Osteoblast (primary cell): ENCODE measurements at regions not wholly inside any gene's neighbourhood (a gene's known extent, or its start where the extent isn't known, plus 50 kb on each side); places are given as distances from the start of the nearest gene placed in this dataset.

Experiments used
- DNase-seq: peaks from one replicate; pipeline ENCODE4 v3.0.0; 2011; ENCODE audit warnings: low spot score, mixed read lengths; ENCODE audit not compliant: insufficient read length; ENCODE audit errors: missing footprints
- H2AFZ ChIP-seq: 2 replicates; pipeline ENCODE4 v1.6.0; 2011; ENCODE audit warnings: mild to moderate bottlenecking, low read length
- H3K27ac ChIP-seq: 2 replicates; pipeline ENCODE4 v1.5.1; 2011; ENCODE audit warnings: mild to moderate bottlenecking, low read depth, low read length, moderate library complexity
- H3K27me3 ChIP-seq: 2 replicates; pipeline ENCODE4 v1.6.0; 2012; ENCODE audit warnings: mild to moderate bottlenecking, control low read depth, inconsistent platforms, low read length, moderate library complexity; ENCODE audit not compliant: insufficient read depth
- H3K36me3 ChIP-seq: 2 replicates; pipeline ENCODE4 v1.5.1; 2011; ENCODE audit warnings: mild to moderate bottlenecking, low read length, control low read depth, moderate library complexity; ENCODE audit not compliant: insufficient read depth
- H3K4me1 ChIP-seq: 2 replicates; pipeline ENCODE4 v1.5.1; 2011; ENCODE audit warnings: mild to moderate bottlenecking, low read length, control low read depth, moderate library complexity; ENCODE audit not compliant: insufficient read depth
- H3K4me2 ChIP-seq: 2 replicates; pipeline ENCODE4 v1.6.0; 2011; ENCODE audit warnings: mild to moderate bottlenecking, low read length; ENCODE audit not compliant: insufficient read depth
- H3K4me3 ChIP-seq: fragments of 200-600 bp; sonication (generic); 3 replicates; pipeline ENCODE4 v1.5.1; 2012; ENCODE audit warnings: mild to moderate bottlenecking, low read length, inconsistent platforms; ENCODE audit not compliant: insufficient read depth
- H3K79me2 ChIP-seq: 2 replicates; pipeline ENCODE4 v1.6.0; 2012; ENCODE audit warnings: mild to moderate bottlenecking, low read length, control low read depth, inconsistent platforms; ENCODE audit not compliant: insufficient read depth
- H3K9me3 ChIP-seq: 2 replicates; pipeline ENCODE4 v1.5.1; 2011; ENCODE audit warnings: low read depth, low read length, control low read depth
- H4K20me1 ChIP-seq: 2 replicates; pipeline ENCODE4 v1.6.0; 2012; ENCODE audit warnings: mild to moderate bottlenecking, low read length, control low read depth; ENCODE audit not compliant: insufficient read depth
- CTCF ChIP-seq: IDR thresholded peaks from 2 replicates; pipeline ENCODE4 v1.5.1; 2011; ENCODE audit warnings: mild to moderate bottlenecking, low read depth, low read length, moderate library complexity; ENCODE audit errors: extremely low read depth

DNA sequence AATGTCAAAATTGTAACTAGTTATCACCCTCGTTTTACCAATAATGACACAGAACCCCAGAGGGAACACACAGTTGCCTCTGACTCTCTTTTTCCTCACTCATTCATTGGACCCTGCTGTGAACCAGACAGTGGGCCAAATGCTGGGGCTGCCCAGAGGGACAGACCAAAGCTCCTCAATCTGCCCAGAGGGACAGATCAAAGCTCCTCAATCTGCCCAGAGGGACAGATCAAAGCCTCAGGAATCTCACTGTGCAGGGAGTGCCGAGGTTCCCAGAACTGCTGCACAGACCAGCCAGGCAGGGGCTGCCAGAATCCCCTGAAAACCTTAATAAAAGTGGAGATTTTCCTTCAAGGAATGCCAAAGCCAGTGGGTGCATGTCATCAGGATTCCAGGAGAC lies 179.1 kb downstream of the SOD2 start:
- no peaks in the 10 kb centered on the region for H3K9me3 ChIP-seq
- H2AFZ ChIP-seq, result no peak overlapping the region
- no peak overlapping the region for H3K4me2 ChIP-seq
- no peak for DNase-seq
- H3K79me2 ChIP-seq, result no peaks in the 10 kb centered on the region
- H3K27ac ChIP-seq, result no peak overlapping the region
- H3K36me3 ChIP-seq, result no peaks in the 10 kb centered on the region
- no peak for TF ChIP-seq CTCF
- H3K4me3 ChIP-seq, result no peak overlapping the region
- no peaks in the 10 kb centered on the region for H3K27me3 ChIP-seq
- H3K4me1 ChIP-seq, result no peaks in the 10 kb centered on the region
- no peaks in the 10 kb centered on the region for H4K20me1 ChIP-seq

DNA sequence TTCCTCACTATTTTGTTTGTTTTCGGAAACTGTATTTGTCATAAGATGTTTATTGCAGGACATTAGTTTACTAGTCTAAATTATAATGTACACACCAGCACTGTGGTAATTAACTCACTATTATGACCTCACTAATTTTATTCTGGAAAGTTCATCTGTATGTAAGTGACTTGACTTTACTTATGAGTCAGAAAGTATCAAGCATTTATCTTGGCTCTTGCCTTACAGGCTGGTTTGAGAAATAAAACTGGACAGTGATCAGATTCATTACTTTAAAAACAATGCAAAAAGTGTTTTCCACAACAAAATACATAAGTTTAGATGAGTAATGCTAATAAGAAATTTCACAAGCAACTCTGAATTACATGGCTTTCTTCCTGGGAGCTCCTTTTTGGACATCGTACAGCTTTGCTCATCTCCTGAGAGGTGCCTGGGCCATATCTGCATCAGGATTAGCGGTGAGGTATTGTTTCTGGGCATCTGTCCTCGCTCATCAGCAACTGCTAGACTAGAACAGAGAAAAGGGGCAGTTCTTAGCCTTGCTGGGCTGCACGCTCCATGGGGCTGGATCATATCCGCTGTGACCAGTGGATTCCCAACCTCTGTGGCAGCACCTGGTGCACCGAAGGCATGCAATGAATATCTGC lies 179.8 kb downstream of the SOD2 start:
- Histone ChIP-seq H3K4me2 (no peak overlapping the region), H2AFZ (no peak overlapping the region), H3K27ac (no peak overlapping the region), H4K20me1 (no peaks in the 10 kb centered on the region), H3K36me3 (no peaks in the 10 kb centered on the region), H3K4me1 (no peaks in the 10 kb centered on the region), H3K4me3 (no peak overlapping the region), H3K79me2 (no peaks in the 10 kb centered on the region), H3K27me3 (no peaks in the 10 kb centered on the region), H3K9me3 (no peaks in the 10 kb centered on the region)
- peak; percentile 66 for DNase-seq
- no peak for TF ChIP-seq CTCF

DNA sequence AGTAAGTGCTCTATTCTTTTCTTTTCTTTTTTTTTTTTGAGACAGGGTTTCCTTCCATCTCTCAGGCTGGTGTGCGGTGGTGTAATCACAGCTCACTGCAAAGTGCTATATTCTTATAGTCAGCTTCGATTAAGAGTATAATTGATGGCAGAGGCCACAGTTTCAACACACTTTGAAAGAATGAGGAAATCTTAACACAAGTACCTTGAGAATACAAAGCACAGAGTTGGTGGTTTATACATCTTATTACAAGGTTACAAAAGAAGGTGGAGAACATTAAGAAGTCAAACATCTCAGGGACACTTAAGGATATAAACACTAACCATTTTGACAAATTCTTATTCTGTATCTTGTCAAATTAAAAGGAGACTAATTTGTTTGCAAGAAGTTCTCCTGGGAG lies 180.5 kb downstream of the SOD2 start:
- no peaks in the 10 kb centered on the region for H3K36me3 ChIP-seq
- H3K4me1 ChIP-seq, result no peaks in the 10 kb centered on the region
- no peak overlapping the region for H3K4me2 ChIP-seq
- no peaks in the 10 kb centered on the region for H3K79me2 ChIP-seq
- H3K27me3 ChIP-seq, result no peaks in the 10 kb centered on the region
- H3K27ac ChIP-seq, result no peak overlapping the region
- H3K9me3 ChIP-seq, result no peaks in the 10 kb centered on the region
- TF ChIP-seq CTCF, result no peak
- no peak overlapping the region for H2AFZ ChIP-seq
- no peaks in the 10 kb centered on the region for H4K20me1 ChIP-seq
- H3K4me3 ChIP-seq, result no peak overlapping the region
- no peak for DNase-seq

DNA sequence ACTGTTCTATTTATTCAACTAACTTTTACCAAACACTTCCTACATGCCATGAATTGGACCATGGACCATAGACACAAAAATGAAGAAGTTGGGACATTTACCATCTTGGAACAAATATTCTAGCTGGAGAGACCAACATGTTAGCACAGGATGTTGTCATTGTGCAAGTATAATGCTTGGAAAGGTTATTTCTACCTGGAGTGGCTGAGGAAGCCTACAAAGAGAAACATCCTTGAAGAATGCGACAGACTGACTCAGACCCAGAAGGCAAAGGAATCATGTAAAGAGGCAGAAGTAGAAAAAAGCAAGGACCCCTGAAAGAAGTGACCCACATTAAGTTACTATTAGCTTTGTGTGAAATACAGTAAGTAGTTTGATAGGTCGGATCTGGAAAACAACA lies 180.9 kb downstream of the SOD2 start:
- Histone ChIP-seq H3K4me2 (no peak overlapping the region), H3K27ac (no peak overlapping the region), H3K4me1 (no peaks in the 10 kb centered on the region), H4K20me1 (no peaks in the 10 kb centered on the region), H3K9me3 (no peaks in the 10 kb centered on the region), H3K4me3 (no peak overlapping the region), H2AFZ (no peak overlapping the region), H3K36me3 (no peaks in the 10 kb centered on the region), H3K27me3 (no peaks in the 10 kb centered on the region), H3K79me2 (no peaks in the 10 kb centered on the region)
- no peak for TF ChIP-seq CTCF
- no peak for DNase-seq
